Fibroblast of skin of left biceps (primary cell): ENCODE measurements at regions not wholly inside any gene's neighbourhood (a gene's known extent, or its start where the extent isn't known, plus 50 kb on each side); places are given as distances from the start of the nearest gene placed in this dataset.
A peak's percentile ranks its signal among the peaks of the same experiment; 100 is the strongest.
"Not testable (repeated sequence)": the region's sequence is repeated elsewhere in the genome, so short reads cannot be mapped to it uniquely, and the experiment has no call there.

ENCODE experiments used
- DNase-seq, 2 experiments: peaks; one replicate each; pipeline ENCODE4 v3.0.0-alpha.2; 2013; ENCODE audit warnings: low read depth in 2 of 2

GRCh38 chr9:108803428-108804065, 52.2 kb downstream of the ACTL7B start:
- DNase-seq, result no peak

DNA sequence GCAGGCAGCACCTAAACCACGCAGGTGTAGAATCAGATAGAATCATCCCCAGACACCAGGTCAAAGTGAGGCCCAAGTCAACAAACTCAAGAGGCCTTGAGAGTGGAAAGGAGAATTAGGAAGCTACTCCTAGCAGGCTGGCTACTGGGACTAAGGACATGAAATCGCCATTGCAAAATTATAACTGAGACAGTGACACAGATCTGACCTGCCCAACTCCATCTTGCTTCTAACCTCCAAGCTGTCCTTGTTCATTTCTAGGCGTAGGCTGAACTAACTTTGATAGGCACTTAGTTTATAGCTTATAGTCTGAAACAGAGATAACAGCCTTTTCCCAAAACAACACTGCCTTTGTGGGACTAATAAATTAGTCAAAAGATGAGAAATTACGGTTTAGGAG, 52.8 kb downstream of the ACTL7B start:
- DNase-seq, result no peak

- DNase-seq, result no peak
These were observed 53.8 kb downstream of the ACTL7B start for GRCh38 chr9:108801949-108802348.

- no peak for DNase-seq
These were observed 55.1 kb downstream of the ACTL7B start for GRCh38 chr9:108800632-108801099.

DNA sequence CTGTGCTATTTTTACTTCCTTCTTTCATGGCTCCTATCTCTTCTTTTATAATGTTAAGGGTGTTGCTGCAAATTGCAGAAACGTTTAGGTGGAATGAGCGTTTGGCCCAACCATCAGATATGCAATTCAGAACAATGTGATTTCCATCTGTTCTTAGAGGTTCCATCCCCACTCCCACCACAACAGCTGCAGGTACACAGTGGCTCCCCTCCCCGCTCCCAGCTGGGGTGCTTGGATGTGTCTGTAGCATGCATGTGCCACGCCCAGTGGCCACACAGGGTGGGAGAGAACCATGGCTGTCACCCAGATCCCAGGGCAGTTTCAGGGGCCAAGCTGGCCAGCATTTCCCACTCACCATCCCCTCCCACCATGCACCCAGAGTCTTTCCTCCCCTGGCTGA, 62.2 kb downstream of the ACTL7B start:
- no peak for DNase-seq

- no peak for DNase-seq
These were observed 66.0 kb downstream of the ACTL7B start for GRCh38 chr9:108789742-108790141.

DNA sequence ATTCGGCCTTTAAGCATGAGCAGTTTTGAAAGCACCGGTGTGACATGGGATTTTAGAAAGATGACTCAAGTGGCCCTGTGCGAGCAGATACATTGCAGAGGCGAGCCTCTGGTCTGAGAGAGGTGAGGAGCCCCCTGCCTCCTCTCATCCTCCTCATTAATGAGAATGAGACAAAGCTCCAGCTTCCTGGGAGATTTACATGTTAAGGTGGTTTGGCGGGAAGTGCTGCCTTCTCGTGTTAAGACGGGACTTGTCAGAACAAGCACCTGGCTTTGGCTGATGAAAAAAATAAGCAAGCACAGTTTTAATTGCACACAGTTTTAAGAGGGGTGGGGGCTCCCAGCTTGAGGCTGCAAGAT, 68.1 kb downstream of the ACTL7B start:
- DNase-seq, result no peak

- peak; percentile 48 to 50 for DNase-seq
These were observed 68.7 kb downstream of the ACTL7B start for GRCh38 chr9:108786901-108787689.

GRCh38 chr9:108786322-108786721, 69.5 kb downstream of the ACTL7B start:
- DNase-seq, result no peak

- DNase-seq, result peak; percentile 57 to 60
These were observed 70.8 kb downstream of the ACTL7B start for GRCh38 chr9:108784998-108785397.

DNA sequence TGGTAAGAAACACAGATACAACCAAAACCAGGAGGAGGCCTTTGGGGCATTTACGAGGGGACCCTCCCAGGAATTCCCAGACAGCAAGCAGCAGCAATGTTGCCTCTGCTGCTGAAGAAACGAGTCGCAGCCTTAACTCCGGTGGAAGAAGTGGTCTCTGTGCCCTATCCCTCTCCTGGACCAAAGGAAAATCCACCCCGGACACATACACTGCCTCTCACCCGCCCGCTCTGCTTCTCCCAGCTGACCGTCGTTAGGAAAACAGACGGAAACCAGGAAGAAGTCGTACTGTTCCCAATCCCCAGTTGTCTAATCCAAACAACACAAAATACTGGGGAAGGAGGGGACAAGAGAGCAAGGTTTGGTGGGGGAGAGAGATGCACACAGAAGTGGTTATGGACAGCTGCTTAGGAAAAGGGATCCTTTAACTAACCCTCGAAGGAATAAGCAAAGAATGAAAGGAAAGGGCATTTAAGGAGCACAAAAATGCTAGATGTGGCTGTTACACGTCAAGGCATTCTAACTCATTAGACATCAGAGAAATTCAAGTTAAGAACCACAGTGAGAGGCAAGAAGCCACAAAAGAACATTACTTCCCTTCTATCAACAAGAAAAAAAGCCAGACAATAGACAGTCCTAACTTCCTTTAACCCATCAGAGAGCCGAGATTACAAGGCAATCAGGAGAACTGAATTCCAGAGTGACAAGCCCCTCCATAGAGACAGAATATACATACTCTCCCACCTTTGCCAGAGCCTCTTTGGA, 71.9 kb downstream of the ACTL7B start:
- no peak for DNase-seq

DNA sequence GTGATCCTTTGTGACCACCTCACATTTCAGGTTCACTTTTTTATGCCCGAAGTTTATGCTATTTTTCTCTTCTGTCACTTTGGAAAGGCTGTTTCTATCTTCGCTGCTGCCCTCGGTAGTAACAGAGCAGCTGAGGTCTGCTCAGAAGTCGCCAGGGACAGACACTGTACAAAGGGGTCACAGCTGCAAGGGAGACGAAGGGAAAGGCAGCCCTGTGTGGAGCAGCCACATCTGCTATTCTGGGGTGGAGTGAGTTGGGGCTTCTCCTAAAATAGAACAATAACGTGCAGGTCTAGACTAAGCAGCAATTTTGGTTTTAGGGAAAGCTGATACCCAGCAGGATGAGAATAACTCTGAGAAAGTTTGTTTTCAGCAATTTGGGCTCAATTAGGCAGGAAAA, 72.5 kb downstream of the ACTL7B start:
- DNase-seq, result no peak

DNA sequence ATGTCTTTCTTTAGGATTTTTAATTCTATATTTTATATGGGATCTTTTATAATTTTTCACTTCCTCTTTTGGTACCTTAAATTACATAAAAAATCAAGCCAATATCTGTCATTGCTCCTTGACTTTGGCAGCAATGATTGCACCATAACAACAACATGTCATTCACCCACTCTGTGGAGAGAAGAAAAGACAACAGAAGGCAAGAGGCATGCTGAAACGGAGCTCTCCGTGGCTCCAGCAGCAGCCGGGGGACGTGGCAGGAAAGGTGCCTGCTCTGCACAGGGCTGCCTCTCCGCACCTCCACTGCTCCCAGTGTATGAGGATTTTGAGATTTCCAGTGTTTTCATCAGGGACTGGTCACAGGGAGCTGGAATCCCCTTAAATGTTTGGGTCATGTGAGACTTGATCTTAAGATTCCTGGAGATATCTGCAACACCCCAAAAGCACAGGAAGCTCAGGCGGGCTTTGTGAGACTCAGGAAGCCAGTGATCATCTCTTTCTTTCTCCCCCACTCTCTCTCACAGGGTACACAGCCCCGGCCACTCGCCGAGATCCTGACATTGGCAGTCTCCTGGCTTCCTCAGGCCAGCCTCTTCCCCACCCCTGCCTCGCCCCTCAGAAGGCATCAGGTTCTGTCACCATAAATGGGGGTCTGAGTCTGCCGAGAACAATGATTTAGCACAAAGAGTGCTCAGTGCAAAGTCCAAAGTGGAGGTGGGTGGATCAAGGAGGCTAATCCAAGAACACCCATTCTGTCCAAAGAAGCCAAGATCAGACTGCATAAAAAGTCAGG, 74.6 kb downstream of the ACTL7B start:
- DNase-seq, result no peak

DNA sequence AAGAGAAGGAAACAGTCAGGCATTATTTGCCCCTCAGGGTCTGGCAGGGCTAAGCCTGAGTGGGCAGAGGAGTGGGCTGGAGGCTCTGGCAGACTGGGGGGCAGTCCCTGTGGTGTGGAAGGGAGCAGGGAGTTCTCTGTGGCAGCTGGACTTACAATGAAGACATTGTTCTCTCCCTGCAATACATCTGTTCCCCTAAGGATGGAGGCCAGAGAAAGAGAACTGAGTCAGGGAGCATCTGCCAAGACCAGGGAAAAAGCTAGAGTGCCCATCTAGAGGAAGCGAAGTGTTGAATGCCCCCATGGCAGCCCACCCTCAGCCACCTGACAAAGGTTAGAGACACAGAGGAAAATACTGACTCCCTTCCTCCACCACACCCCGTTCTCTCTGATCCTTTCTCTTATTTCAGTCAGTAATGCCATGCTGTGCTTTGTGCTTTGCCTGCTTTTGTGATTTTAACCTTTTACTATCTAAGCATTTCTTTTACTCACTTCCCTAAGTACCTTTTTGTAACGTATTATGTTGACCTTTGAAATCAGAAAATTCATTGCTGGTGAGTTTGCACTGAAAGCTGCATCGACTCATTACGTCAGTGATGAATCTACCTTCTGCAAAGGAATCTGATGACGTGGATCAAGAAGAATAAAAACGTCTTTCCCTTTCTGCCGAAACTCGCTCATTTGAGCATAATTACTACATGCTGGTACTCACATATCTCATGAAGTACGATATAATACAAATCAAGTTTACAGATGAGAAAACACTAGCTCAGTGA, 76.0 kb downstream of the ACTL7B start:
- DNase-seq, result no peak

DNA sequence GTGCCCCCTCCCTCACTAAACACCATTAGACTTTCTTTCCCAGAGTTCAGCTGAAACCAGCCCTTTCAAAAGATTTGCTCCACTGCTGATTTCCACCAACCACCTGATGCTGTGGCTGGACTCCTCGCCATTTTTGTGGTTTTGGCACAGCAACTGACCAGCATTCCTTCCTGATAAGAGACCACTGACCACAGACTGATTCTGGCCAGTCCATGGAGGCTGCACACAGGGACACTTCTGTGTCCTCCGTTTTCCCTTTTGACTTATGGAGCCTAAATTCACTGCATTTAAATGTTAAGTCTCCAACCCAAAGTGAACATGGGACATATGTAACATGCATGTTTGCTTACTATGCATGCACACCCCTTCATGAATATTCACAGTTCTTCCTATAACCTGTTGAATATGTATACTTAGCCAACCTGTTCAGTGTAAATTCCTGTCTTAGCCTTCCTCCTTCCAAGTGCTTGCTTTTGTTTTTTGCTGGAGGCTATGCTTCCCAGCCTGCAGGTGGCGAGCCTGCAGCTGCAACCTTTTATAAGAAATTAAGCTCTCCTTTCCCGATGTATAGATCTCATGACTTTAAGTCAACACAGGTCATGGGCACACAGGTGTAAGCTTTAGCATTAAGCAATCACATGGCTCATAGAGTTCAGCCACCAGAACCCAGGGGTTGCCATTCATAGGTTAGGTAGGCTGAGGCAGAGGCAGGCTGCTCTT, 78.7 kb downstream of the ACTL7B start:
- DNase-seq, result no peak

- DNase-seq, result no peak
These were observed 79.9 kb downstream of the ACTL7B start for GRCh38 chr9:108775901-108776306.

- not testable (repeated sequence) for DNase-seq
These were observed 81.7 kb downstream of the ACTL7B start for GRCh38 chr9:108774088-108774487.

DNA sequence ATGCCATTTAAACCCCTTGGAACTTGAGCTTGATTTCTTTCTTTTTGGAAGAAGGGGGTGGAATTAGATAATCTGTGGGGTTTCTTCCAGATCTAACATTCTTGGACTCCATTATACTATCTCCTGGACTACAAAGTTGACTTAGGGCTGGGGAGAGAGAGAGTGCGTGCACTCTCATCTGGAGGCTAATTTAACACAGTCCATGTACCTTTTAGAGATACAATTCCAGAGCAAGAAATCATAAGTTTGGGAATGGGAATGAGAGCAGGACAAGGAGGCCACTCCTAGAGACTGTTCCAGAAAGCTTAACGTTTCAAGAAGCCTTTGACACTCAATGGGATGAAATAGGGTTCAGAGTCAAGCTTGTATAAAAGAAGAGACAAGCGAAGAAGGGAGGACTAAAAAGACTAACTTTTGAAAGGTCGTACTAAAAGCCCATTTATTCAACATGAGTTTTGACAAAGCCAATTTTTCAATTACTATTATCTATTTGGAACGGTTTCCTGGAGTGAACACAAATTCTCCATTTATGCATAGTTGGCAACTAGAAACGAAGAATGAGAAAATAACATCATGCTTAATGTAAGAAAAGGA, 83.4 kb downstream of the ACTL7B start:
- DNase-seq, result no peak

GRCh38 chr9:108768744-108769143, 87.0 kb downstream of the ACTL7B start:
- no peak for DNase-seq

- no peak for DNase-seq
These were observed 89.1 kb downstream of the ACTL7B start for GRCh38 chr9:108766626-108767161.
